GM12878 (cell line): ENCODE measurements at regions not wholly inside any gene's neighbourhood (a gene's known extent, or its start where the extent isn't known, plus 50 kb on each side); places are given as distances from the start of the nearest gene placed in this dataset.

Experiments used
- ATAC-seq: fragments of 200-7000 bp; cut with Tn5 transposase; 3 replicates; pipeline ENCODE4 v1.9.1; 2020; ENCODE audit warnings: mild to moderate bottlenecking, moderate library complexity
- BruUV-seq: library from RNA; stranded (reverse); fragments of 400-500 nt; replicated peaks from 2 replicates; lab custom pipeline; 2021; lab: Mats Ljungman, UMichigan
- CTCF ChIA-PET: fragments of 300-600 bp; sonication (Branson Sonifier 250); formaldehyde crosslinking; extraction: SDS; loops from one replicate; lab custom pipeline; 2021; ENCODE audit warnings: inconsistent platforms; lab: Yijun Ruan, JAX
- POLR2A ChIA-PET: fragments of 350-600 bp; formaldehyde crosslinking; extraction: SDS; loops from one replicate; lab custom pipeline; 2021; ENCODE audit warnings: inconsistent platforms; lab: Charles Lee
- RAD21 ChIA-PET: fragments of 300-600 bp; sonication (Branson Sonifier 250); formaldehyde crosslinking; loops from one replicate; lab custom pipeline; 2023; ENCODE audit warnings: antibody characterized with exemption; ENCODE audit not compliant: unreplicated experiment; lab: Charles Lee
- SMC1A ChIA-PET: fragments of 300-600 bp; sonication (Branson Sonifier 250); formaldehyde crosslinking; loops from one replicate; lab custom pipeline; 2023; ENCODE audit not compliant: unreplicated experiment, uncharacterized antibody; lab: Charles Lee
- DNase-seq: peaks from one replicate; pipeline ENCODE4 v3.0.0-alpha.2; 2011; ENCODE audit warnings: low read depth, low spot score
- FAIRE-seq: peaks from 3 replicates; lab custom pipeline; 2011; peaks lifted over from hg19 to GRCh38; lab: Jason Lieb, UNC
- H2AFZ ChIP-seq: 2 replicates; pipeline ENCODE4 v1.6.0; 2011; ENCODE audit warnings: low read depth, low read length, control low read depth; ENCODE audit not compliant: control insufficient read depth
- H3K27ac ChIP-seq: 2 replicates; pipeline ENCODE4 v1.5.1; 2011; ENCODE audit warnings: control low read depth; ENCODE audit not compliant: control insufficient read depth, insufficient read depth
- H3K27me3 ChIP-seq, 2 experiments: replicated peaks in 1 of 2; 2 replicates each; pipeline versions ENCODE4 v1.6.0 to v1.6.1; 2011; ENCODE audit warnings: low read length in 1 of 2; ENCODE audit not compliant: control insufficient read depth in 2 of 2, insufficient read depth in 2 of 2
- H3K36me3 ChIP-seq, 2 experiments: 2 replicates each; pipeline ENCODE4 v1.5.1; 2011; ENCODE audit warnings: low read length in 1 of 2; ENCODE audit not compliant: control insufficient read depth in 2 of 2, insufficient read depth in 2 of 2
- H3K4me1 ChIP-seq: 2 replicates; pipeline ENCODE4 v1.6.1; 2011; ENCODE audit warnings: mild to moderate bottlenecking, low read length, moderate library complexity, mixed read lengths; ENCODE audit not compliant: control insufficient read depth, insufficient read depth
- H3K4me2 ChIP-seq: 2 replicates; pipeline ENCODE4 v1.6.0; 2011; ENCODE audit warnings: control low read depth; ENCODE audit not compliant: control insufficient read depth, insufficient read depth
- H3K4me3 ChIP-seq: fragments of 200-600 bp; sonication (generic); 2 replicates; pipeline ENCODE4 v1.5.1; 2016
- H3K79me2 ChIP-seq: 2 replicates; pipeline ENCODE4 v1.6.0; 2011; ENCODE audit warnings: low read length; ENCODE audit not compliant: control insufficient read depth, insufficient read depth
- H3K9ac ChIP-seq: 2 replicates; pipeline ENCODE4 v1.8.0; 2011; ENCODE audit warnings: low read length, control low read depth, mixed read lengths; ENCODE audit not compliant: control insufficient read depth, insufficient read depth
- H3K9me3 ChIP-seq: replicated peaks from 3 replicates; pipeline ENCODE4 v1.5.1; 2011; ENCODE audit warnings: mild to moderate bottlenecking, low read length; ENCODE audit not compliant: control insufficient read depth, insufficient read depth
- H4K20me1 ChIP-seq: 2 replicates; pipeline ENCODE4 v1.6.0; 2011; ENCODE audit not compliant: control insufficient read depth, insufficient read depth
- CREM ChIP-seq: IDR thresholded peaks from 2 replicates; pipeline ENCODE4 v1.6.1; 2014; ENCODE audit warnings: antibody characterized with exemption, low read depth
- EP300 ChIP-seq, 2 experiments: fragments of 150-350 bp in 1 of 2; IDR thresholded peaks; 2 replicates each; pipeline ENCODE4 v1.6.1; 2011 to 2012; ENCODE audit warnings: low read depth in 2 of 2, low read length in 2 of 2, borderline replicate concordance in 1 of 2, improper control_type of control experiment in 1 of 2, inconsistent platforms in 1 of 2; ENCODE audit not compliant: control insufficient read depth in 1 of 2
- KDM1A ChIP-seq: fragments of 200-600 bp; sonication (generic); IDR thresholded peaks from 2 replicates; pipeline ENCODE4 v1.6.1; 2016; ENCODE audit warnings: borderline replicate concordance
- NFIC ChIP-seq: IDR thresholded peaks from 2 replicates; pipeline ENCODE4 v1.6.1; 2012; ENCODE audit warnings: low read depth, mild to moderate bottlenecking, inconsistent platforms, low read length, moderate library complexity
- PAX8 ChIP-seq: fragments of 450-650 bp; IDR thresholded peaks from 2 replicates; pipeline ENCODE4 v1.6.1; 2017; ENCODE audit warnings: mild to moderate bottlenecking, moderate library complexity
- POLR2A ChIP-seq: IDR thresholded peaks from 2 replicates; pipeline ENCODE4 v1.6.1; 2011; ENCODE audit warnings: low read depth, mild to moderate bottlenecking, low read length
- POLR2AphosphoS2 ChIP-seq: IDR thresholded peaks from 2 replicates; pipeline ENCODE4 v1.6.1; 2011; ENCODE audit warnings: low read depth, mild to moderate bottlenecking, low read length, improper control_type of control experiment, moderate library complexity
- RAD21 ChIP-seq: IDR thresholded peaks from 2 replicates; pipeline ENCODE4 v1.6.1; 2011; ENCODE audit warnings: mild to moderate bottlenecking, low read depth, low read length, moderate library complexity; ENCODE audit not compliant: insufficient read depth
- SIN3A ChIP-seq: IDR thresholded peaks from 2 replicates; pipeline ENCODE4 v1.6.1; 2012; ENCODE audit warnings: low read depth, low read length, improper control_type of control experiment
- SREBF1 ChIP-seq: IDR thresholded peaks from 2 replicates; pipeline ENCODE4 v1.6.1; 2012; ENCODE audit warnings: mild to moderate bottlenecking, low read length
- WGBS: methylation state at CpG from one replicate; pipeline ENCODE4 v1.1.6; 2016; ENCODE audit warnings: low lambda C conversion rate; ENCODE audit not compliant: insufficient replicate concordance, insufficient coverage; ENCODE audit errors: missing lambda C conversion rate; 5-methylcytosine and 5-hydroxymethylcytosine counted together
- in situ Hi-C: fragments of 300-500 bp; cut with MboI; formaldehyde crosslinking; loops from 9 replicates; pipeline ENCODE4 v1.14.3; 2018; ENCODE audit warnings: mixed read lengths
- intact Hi-C: fragments of 100-400 bp; cut with micrococcal nuclease; formaldehyde crosslinking; loops from one replicate; pipeline ENCODE4 v1.14.2; 2022; ENCODE audit not compliant: unreplicated experiment
- TF ChIP-seq, protein P1 (sequence below): fragments of 450-650 bp; IDR thresholded peaks from 2 replicates; pipeline ENCODE4 v1.6.1; 2017; ENCODE audit warnings: mild to moderate bottlenecking
- TF ChIP-seq, protein P2 (sequence below): fragments of 450-650 bp; IDR thresholded peaks from 2 replicates; pipeline ENCODE4 v1.6.1; 2018; ENCODE audit warnings: mild to moderate bottlenecking, low read depth, moderate library complexity; ENCODE audit not compliant: partially characterized antibody
- TF ChIP-seq, protein P3 (sequence below): IDR thresholded peaks from 2 replicates; pipeline ENCODE4 v1.6.1; 2012; ENCODE audit warnings: low read depth, low read length, improper control_type of control experiment
- TF ChIP-seq, protein P4 (sequence below), 3 experiments: IDR thresholded peaks in 2 of 3; conservative IDR thresholded peaks in 1 of 3; 2 replicates each; pipeline ENCODE4 v1.5.1; 2011; ENCODE audit warnings: low read depth in 3 of 3, low read length in 3 of 3, mild to moderate bottlenecking in 3 of 3, control low read depth in 2 of 3, moderate library complexity in 2 of 3, inconsistent platforms in 1 of 3, mixed read lengths in 1 of 3; ENCODE audit not compliant: control insufficient read depth in 2 of 3, insufficient read depth in 1 of 3; ENCODE audit errors: extremely low read depth in 1 of 3
- TF ChIP-seq, protein P5 (sequence below): fragments of 450-650 bp; IDR thresholded peaks from 2 replicates; pipeline ENCODE4 v1.6.1; 2014; ENCODE audit warnings: mild to moderate bottlenecking

DNA sequence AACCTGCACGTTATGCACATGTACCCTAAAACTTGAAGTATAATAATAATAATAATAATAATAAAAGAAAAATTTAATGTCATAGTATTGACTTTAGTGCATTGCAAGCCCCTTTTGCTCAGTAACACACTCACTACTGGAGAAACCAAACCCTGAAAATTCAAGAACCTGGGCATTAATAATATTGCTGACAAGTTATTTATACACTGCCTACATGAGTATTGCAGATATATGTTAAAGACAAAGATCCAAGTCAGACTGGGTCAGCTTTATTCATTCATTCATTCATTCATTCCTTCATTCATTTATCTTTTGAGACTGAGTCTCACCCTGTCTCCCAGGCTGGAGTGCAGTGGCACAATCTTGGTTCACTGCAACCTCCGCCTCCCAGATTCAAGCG, 1711.2 kb downstream of the TP53TG3F start:
- no peak overlapping the region for H3K9ac ChIP-seq
- in situ Hi-C loops, result loop anchor here (5.0 to 10.0 kb wide), 2 partner anchors 67 to 104 kb away; no protein-coding TSS in a partner anchor
- intact Hi-C loops, result no loop called here
- 74% methylated on average over 3 of the region's 3 CpGs for WGBS
- ChIA-PET RAD21 (no interaction called here), SMC1A (no interaction called here), CTCF (no interaction called here), POLR2A (no interaction called here)
- BruUV-seq, result no TSS peak
- H2AFZ ChIP-seq, result no peak overlapping the region
- no peaks in the 10 kb centered on the region for H3K27me3 ChIP-seq
- DNase-seq (no peak), FAIRE-seq (no peak), ATAC-seq (no peak)
- no peak overlapping the region for H3K4me3 ChIP-seq
- no peak for TF ChIP-seq CREM
- no peak for TF ChIP-seq EP300 (IDR thresholded peaks at IDR 0.05; ENCODE audit: borderline replicate concordance in 1 of 2, control insufficient read depth in 1 of 2, low read depth in 2 of 2, low read length in 2 of 2)
- TF ChIP-seq, protein P1, sequence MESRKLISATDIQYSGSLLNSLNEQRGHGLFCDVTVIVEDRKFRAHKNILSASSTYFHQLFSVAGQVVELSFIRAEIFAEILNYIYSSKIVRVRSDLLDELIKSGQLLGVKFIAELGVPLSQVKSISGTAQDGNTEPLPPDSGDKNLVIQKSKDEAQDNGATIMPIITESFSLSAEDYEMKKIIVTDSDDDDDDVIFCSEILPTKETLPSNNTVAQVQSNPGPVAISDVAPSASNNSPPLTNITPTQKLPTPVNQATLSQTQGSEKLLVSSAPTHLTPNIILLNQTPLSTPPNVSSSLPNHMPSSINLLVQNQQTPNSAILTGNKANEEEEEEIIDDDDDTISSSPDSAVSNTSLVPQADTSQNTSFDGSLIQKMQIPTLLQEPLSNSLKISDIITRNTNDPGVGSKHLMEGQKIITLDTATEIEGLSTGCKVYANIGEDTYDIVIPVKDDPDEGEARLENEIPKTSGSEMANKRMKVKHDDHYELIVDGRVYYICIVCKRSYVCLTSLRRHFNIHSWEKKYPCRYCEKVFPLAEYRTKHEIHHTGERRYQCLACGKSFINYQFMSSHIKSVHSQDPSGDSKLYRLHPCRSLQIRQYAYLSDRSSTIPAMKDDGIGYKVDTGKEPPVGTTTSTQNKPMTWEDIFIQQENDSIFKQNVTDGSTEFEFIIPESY, result no peak
- TF ChIP-seq KDM1A, result no peak
- TF ChIP-seq SREBF1, result no peak
- TF ChIP-seq, protein P2, sequence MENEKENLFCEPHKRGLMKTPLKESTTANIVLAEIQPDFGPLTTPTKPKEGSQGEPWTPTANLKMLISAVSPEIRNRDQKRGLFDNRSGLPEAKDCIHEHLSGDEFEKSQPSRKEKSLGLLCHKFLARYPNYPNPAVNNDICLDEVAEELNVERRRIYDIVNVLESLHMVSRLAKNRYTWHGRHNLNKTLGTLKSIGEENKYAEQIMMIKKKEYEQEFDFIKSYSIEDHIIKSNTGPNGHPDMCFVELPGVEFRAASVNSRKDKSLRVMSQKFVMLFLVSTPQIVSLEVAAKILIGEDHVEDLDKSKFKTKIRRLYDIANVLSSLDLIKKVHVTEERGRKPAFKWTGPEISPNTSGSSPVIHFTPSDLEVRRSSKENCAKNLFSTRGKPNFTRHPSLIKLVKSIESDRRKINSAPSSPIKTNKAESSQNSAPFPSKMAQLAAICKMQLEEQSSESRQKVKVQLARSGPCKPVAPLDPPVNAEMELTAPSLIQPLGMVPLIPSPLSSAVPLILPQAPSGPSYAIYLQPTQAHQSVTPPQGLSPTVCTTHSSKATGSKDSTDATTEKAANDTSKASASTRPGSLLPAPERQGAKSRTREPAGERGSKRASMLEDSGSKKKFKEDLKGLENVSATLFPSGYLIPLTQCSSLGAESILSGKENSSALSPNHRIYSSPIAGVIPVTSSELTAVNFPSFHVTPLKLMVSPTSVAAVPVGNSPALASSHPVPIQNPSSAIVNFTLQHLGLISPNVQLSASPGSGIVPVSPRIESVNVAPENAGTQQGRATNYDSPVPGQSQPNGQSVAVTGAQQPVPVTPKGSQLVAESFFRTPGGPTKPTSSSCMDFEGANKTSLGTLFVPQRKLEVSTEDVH, result no peak
- no peak for TF ChIP-seq POLR2AphosphoS2
- no peak for TF ChIP-seq NFIC
- TF ChIP-seq, protein P3, sequence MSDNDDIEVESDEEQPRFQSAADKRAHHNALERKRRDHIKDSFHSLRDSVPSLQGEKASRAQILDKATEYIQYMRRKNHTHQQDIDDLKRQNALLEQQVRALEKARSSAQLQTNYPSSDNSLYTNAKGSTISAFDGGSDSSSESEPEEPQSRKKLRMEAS, result no peak
- TF ChIP-seq PAX8, result no peak
- no peak for TF ChIP-seq POLR2A
- TF ChIP-seq, protein P4, sequence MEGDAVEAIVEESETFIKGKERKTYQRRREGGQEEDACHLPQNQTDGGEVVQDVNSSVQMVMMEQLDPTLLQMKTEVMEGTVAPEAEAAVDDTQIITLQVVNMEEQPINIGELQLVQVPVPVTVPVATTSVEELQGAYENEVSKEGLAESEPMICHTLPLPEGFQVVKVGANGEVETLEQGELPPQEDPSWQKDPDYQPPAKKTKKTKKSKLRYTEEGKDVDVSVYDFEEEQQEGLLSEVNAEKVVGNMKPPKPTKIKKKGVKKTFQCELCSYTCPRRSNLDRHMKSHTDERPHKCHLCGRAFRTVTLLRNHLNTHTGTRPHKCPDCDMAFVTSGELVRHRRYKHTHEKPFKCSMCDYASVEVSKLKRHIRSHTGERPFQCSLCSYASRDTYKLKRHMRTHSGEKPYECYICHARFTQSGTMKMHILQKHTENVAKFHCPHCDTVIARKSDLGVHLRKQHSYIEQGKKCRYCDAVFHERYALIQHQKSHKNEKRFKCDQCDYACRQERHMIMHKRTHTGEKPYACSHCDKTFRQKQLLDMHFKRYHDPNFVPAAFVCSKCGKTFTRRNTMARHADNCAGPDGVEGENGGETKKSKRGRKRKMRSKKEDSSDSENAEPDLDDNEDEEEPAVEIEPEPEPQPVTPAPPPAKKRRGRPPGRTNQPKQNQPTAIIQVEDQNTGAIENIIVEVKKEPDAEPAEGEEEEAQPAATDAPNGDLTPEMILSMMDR (IDR thresholded peaks at IDR 0.05 in 2 of 3, conservative IDR thresholded peaks at IDR 0.05 in 1 of 3; ENCODE audit: control insufficient read depth in 2 of 3, extremely low read depth in 1 of 3, insufficient read depth in 1 of 3, low read depth in 3 of 3, low read length in 3 of 3), result no peak
- TF ChIP-seq SIN3A, result no peak
- TF ChIP-seq RAD21, result no peak
- TF ChIP-seq, protein P5, sequence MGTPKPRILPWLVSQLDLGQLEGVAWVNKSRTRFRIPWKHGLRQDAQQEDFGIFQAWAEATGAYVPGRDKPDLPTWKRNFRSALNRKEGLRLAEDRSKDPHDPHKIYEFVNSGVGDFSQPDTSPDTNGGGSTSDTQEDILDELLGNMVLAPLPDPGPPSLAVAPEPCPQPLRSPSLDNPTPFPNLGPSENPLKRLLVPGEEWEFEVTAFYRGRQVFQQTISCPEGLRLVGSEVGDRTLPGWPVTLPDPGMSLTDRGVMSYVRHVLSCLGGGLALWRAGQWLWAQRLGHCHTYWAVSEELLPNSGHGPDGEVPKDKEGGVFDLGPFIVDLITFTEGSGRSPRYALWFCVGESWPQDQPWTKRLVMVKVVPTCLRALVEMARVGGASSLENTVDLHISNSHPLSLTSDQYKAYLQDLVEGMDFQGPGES, result no peak
- H3K79me2 ChIP-seq, result no peaks in the 10 kb centered on the region
- H3K9me3 ChIP-seq, result no peaks in the 10 kb centered on the region; the same call in 2 of the 3 replicates
- H3K4me2 ChIP-seq, result no peak overlapping the region
- no peaks in the 10 kb centered on the region for H4K20me1 ChIP-seq
- no peaks in the 10 kb centered on the region for H3K4me1 ChIP-seq
- H3K27ac ChIP-seq, result no peak overlapping the region
- no peaks in the 10 kb centered on the region for H3K36me3 ChIP-seq
